Glomerular visceral epithelial cell (primary cell): ENCODE measurements at regions not wholly inside any gene's neighbourhood (a gene's known extent, or its start where the extent isn't known, plus 50 kb on each side); places are given as distances from the start of the nearest gene placed in this dataset.
"Not testable (repeated sequence)": the region's sequence is repeated elsewhere in the genome, so short reads cannot be mapped to it uniquely, and the experiment has no call there.

Experiments
- DNase-seq: peaks from one replicate; pipeline ENCODE4 v3.0.0-alpha.2; 2016; ENCODE audit errors: extremely low spot score

DNA sequence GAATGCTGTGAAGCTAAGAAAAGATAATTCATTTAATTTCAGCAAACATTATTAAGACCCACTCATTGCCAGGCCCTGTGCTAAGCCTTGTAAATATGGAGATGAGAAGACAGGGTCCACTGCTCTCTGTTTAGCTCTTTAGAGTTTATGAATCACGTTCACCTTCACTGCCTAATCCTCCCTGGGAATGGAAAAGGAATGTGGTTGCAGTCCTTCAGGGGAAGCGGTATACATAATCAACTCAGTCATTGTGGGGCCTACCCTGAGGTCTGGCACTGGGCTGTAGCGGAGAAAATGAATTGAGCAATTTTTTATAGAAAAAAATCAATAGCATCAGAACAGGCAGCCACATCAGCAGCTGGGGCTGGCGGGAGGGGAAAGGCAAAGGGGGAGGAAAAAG is 412.1 kb upstream of the NFIA start:
- no peak for DNase-seq

- no peak for DNase-seq
Observed at GRCh38 chr1:60668585-60668984, 413.8 kb upstream of the NFIA start.

GRCh38 chr1:60665311-60665710 is 417.1 kb upstream of the NFIA start:
- DNase-seq: no peak

DNA sequence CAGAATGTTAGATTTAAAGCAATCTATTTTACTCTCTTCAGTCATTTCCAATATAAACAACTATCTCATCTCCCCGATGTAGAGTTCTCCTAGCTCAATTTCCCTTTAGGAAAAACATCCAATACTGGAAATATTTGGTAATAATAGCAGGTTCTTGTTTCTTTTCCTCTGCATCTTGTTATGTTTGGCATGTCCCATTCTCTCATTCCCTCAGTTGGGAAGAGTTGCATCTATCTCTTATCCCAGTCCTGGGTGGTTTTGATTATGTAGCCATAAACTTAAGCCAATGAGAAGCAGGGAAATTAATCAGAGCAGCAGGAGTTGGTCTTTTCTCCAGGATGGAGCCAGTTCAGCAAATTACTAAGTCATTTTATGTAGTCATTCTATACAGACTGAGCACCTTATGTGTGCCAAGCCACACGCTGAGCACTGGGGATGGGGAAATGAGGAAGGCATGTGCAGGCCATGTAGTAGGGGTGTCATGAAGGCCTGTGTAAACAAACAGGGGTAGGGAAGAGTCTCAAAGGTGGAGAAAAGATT is 418.2 kb upstream of the NFIA start:
- no peak for DNase-seq

- no peak for DNase-seq
Observed at GRCh38 chr1:60662486-60663044, 419.8 kb upstream of the NFIA start.

DNA sequence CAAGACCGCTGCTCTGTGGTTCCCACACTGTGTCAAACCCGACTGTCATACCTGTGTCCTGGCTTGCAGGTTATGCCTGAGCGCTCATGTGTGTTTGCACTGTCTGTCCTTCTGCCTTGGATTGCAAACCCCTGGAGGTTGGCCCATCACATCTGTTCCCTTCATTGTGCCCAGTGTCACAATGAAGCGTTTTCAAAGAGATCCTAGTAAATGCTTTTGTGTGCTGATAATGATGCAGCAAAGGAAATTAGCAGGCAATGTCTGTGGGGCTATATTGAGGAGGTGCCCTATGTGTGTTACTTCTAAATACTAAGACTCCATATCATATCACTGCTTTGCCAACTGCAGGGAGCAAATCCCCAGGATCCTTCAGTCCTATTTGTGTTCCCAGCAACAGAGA is 424.4 kb upstream of the NFIA start:
- DNase-seq: no peak

DNA sequence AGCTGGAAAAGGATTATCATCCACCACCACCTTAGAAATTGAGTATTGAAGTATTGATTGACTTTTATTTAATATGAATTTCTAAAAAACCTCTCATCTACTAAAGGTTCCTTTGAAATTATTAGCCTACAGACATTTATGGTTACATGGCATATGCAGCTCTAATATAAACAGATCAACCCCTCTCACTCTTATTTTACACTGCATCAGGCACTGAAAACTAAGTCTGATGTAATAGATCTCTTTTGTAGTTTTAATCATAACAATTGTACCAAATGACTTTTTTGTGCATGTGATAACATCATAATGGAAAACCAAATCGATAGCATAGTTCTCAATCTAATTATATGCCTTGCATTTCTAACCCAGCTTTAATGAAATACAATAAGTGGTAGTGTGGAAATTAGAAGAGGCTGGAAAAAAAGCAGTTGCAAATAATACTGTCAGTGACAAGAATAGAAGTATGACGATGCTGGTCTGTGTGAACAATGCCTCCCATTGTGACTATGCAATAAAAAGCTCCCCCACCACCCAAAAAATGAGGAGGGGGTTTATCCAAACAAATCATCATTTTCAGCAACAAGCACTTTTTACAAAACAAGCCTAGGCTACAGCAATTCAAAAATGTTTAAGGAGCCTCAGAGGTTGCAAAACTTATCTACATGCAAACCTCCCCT is 426.5 kb upstream of the NFIA start:
- no peak for DNase-seq

- DNase-seq: not testable (repeated sequence)
Observed at GRCh38 chr1:60640033-60640551, 442.3 kb upstream of the NFIA start.

DNA sequence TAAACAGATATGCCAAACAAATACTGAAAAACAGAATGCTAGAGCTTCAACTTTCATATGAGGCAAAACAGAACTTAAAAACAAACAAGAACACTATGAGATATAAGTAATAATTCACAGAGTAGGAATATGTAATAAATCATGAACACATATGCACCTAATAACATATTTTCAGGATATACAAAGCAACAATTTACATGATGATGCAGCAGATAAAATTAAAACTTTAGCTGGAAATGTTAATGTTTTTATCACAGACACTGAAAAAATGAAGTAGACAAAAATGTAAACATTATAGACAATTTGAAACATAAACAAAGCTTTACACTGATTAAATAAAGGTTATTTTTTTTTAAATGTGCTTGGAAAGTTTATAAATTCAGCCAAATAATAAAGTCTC is 443.1 kb upstream of the NFIA start:
- DNase-seq: no peak

DNA sequence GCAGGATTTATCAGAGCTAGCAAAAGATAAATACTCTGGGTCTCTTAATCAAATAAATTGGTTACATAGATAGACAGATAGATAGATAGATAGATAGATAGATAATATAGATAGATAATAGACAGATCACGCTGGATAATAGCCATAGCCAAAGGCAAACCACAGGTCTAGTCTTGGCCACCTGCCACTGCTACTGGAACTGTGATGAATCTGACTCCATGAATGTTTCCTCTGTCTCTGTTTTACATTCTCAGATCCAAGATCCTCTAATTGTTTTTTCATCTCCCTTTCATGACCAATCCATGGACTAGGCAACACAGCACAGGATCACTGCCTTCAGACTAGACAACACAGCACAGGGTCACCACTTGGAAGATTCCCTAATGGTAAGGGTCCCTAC is 444.7 kb upstream of the NFIA start:
- DNase-seq: no peak

- no peak for DNase-seq
Observed at GRCh38 chr1:60636946-60637345, 445.4 kb upstream of the NFIA start.

DNA sequence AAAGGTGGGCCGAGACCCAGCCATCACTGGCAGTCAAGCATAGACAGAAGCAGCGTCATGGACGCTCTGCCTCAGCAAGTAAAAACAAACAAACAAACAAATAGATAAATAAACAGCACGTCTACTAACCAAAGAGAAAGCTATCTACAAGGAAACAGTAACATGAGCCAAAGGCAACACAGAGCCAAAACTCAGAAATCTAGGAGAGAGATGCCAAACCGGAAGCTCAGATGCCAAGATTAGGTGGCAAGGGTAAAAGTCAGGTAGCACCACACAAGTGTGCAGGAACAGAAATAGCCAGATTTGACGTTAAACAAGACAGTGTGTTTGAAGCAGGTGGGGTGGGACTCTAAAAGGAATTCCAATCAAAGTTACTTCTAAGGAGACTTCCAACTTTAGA is 448.3 kb upstream of the NFIA start:
- no peak for DNase-seq

DNA sequence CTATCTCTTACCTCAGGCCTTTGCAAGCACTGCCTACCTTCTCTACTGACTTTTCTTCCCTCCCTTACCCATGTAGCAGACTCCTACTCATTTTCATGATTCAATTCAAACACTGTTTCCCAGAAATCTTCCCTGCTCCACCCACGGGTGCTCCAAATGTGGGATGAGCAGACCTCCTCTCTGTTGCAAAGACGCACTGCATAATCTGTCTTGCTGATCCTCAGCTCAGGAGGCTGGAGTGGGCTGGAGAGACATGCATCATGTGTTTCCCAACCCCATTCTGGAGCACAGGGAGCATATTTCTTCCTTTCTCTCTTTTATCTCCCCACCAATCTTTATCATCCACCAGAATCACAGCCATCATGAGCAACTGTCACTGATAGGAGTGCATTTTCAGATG is 459.9 kb upstream of the NFIA start:
- no peak for DNase-seq

DNA sequence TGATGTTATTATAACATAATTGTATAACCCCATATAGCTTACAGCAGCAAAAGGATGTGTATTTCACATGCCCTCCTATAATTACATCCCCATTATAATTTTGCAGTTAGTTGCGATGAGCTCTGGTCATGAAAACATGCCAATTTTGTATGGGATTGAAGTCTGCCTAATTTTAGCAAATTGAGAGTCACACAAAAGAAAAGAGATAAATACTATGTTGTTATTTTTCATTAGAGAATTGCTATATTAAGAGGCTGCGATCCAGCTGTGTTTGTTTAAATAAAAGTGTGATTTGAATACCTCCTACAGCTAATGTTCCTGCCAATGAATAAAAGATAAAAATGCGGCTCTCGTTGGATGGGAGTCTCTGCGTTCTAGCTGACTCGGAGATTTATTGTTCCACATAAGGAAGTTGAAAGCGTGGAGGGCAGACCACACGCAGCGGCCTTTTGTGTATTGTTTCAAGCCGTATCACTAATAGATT is 461.0 kb upstream of the NFIA start:
- no peak for DNase-seq

DNA sequence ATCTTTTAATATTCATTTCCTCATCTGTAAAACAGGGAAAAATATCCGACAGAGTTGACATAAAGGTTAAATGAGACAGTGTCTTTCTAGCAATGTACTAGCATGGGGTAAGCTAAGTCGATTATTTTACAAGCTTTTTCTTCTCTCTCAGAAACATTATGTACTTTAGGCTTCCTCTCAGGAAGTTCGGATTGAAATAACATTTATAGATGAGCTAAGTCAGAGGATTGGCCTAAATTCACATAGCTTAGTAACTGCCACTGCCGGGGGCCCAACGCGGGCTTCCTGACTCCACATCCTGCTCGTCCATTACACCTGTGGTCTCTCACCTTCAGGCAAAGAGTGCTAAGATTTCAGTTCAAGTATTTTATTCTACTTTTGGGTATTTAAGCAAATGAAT is 462.3 kb upstream of the NFIA start:
- DNase-seq: no peak

DNA sequence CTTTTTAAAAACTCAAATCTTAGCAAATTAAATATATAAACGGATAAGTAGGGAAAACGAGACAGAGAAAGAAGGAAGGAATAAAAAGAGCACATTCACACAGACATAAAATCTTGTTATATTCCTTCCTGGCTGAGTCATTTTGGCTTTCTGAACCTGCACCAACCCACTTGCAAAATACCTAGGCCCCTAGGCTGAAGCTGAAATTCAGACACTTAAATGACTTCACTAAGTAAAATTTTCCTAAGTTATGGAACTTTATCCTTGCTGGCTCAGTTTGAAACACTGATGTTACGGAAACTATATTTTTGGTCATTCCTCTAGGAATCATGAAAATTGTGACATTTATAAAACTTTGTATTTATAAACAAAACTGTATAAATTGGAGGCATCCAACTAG is 462.8 kb upstream of the NFIA start:
- DNase-seq: no peak

- DNase-seq: no peak
Observed at GRCh38 chr1:60615666-60616065, 466.7 kb upstream of the NFIA start.

DNA sequence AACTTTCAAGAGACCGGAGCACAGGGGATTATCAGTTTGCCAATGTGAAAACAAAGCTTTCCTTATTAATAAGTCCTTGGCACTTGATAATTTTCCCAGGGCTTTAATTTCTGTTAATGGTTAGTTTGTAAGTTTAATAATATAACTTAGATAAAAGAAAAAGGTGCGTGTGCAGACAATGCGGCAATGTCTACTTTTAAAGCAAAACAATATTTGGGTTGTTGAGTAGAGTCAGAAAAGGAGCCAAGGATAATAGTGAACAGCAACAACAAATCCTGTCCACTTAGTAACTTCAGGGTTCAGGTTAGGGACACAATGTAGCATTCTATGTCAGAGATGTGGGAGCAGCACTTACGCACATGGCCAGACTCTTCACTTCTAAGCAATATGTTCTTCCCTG is 469.6 kb upstream of the NFIA start:
- no peak for DNase-seq

- DNase-seq: not testable (repeated sequence)
Observed at GRCh38 chr1:60606921-60607320, 475.4 kb upstream of the NFIA start.

DNA sequence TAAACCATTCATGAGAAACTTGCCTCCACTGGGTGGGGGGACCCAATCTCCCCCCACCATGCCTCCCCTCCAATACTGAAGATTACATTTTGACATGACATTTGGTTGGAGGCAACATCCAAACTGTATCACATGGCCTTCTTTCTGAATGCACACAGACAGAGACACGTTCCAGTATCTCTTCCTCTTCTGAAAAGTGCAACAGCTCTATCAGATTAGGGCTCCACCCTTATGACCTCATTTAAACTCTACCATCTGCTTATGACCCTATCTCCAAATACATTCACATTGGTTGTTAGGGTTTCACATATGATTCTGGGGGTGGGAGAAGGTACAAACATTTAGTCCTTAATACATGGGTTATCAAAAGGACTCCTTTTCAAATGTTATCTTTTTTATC is 481.8 kb upstream of the NFIA start:
- DNase-seq: no peak

- DNase-seq: no peak
Observed at GRCh38 chr1:60599574-60599973, 482.8 kb upstream of the NFIA start.

DNA sequence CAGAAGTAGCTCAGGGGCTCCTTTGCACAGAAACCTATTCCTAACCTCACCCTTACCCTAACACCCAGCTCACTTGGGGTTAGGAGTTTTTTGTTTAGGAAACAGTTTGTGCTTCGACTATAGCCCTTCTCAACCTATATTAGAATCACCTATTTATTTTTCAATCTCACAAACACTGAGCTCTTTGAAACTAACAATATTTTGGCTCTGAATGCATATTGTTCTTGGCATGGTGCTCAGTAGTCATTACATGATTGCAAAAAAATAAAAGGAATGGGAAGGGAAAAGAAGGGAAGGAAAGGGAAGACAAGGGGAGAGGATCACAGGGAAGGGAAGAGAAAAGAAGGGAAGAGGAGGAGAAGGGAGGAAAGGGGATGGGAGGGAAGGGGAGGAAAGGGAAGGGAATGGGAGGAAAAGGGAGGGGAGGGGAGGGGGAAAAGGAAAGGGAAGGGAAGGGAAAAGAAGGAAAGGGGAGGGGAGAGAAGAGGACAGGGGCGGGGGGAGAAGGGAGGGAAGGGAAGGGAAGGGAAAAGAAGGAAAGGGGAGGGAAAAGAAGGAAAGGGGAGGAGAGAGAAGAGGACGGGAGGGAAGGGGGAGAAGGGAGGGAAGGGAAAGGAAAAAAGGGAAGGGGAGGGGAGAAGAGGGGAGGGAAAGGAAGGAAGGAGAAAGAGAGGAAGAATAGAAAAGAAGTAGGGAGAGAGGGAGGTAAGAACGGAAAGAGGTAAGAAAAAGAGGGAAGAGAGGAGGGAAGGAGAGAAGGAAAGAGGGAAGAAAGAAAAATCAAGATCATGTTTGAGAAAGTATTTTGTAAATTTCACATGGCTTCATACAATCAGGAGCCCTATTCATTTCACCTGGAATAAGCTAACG is 484.1 kb upstream of the NFIA start:
- no peak for DNase-seq
